BLaER1 (cell line): ENCODE measurements at regions not wholly inside any gene's neighbourhood (a gene's known extent, or its start where the extent isn't known, plus 50 kb on each side); places are given as distances from the start of the nearest gene placed in this dataset.

ENCODE experiments used
- H3K27ac ChIP-seq: shearing (Covaris generic); formaldehyde crosslinking; 2 replicates; pipeline ENCODE4 v1.8.1; 2022
- H3K27me3 ChIP-seq: shearing (Covaris generic); formaldehyde crosslinking; 2 replicates; pipeline ENCODE4 v1.8.1; 2022
- H3K36me3 ChIP-seq: shearing (Covaris generic); formaldehyde crosslinking; 2 replicates; pipeline ENCODE4 v1.8.1; 2022
- H3K4me1 ChIP-seq: shearing (Covaris generic); formaldehyde crosslinking; 2 replicates; pipeline ENCODE4 v1.8.1; 2022
- H3K4me2 ChIP-seq: shearing (Covaris generic); formaldehyde crosslinking; 2 replicates; pipeline ENCODE4 v1.8.1; 2022
- H3K4me3 ChIP-seq: shearing (Covaris generic); formaldehyde crosslinking; 2 replicates; pipeline ENCODE4 v1.8.1; 2022
- H3K9ac ChIP-seq: shearing (Covaris generic); formaldehyde crosslinking; 2 replicates; pipeline ENCODE4 v1.8.1; 2022
- H3K9me3 ChIP-seq: shearing (Covaris generic); formaldehyde crosslinking; 2 replicates; pipeline ENCODE4 v1.8.1; 2022
- H4K20me1 ChIP-seq: shearing (Covaris generic); formaldehyde crosslinking; 2 replicates; pipeline ENCODE4 v1.8.1; 2022
- Cebpa-rat ChIP-seq: shearing (Covaris generic); IDR thresholded peaks from 2 replicates; pipeline ENCODE4 v1.8.1; 2022

DNA sequence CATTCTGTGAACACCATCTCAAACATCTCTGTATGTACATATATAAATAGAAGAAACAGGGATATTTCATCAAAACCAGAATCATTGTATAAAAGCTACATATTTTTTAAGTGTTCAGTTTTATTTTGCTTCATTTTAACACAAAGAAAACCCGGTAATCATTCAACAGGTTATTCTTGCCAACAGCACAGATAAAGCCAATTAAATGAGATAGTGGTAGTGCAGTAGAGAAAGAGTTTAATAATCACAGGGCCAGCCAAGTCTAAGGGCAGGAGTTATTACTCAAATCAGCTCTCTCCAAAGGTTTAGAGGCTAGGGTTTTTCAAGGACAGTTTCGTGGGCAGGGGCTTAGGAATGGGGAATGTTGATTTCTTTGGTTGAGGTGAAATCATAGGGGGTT is 261.0 kb upstream of the KIF2A start:
- no peak for TF ChIP-seq Cebpa-rat
- no peak overlapping the region for H3K4me3 ChIP-seq
- H3K9me3 ChIP-seq, result no peaks in the 10 kb centered on the region
- no peak overlapping the region for H3K9ac ChIP-seq
- H3K36me3 ChIP-seq, result no peaks in the 10 kb centered on the region
- H3K4me2 ChIP-seq, result no peak overlapping the region
- H3K4me1 ChIP-seq, result peaks cover 7% of the 10 kb centered on the region
- H3K27ac ChIP-seq, result no peak overlapping the region
- H4K20me1 ChIP-seq, result no peaks in the 10 kb centered on the region
- no peaks in the 10 kb centered on the region for H3K27me3 ChIP-seq

DNA sequence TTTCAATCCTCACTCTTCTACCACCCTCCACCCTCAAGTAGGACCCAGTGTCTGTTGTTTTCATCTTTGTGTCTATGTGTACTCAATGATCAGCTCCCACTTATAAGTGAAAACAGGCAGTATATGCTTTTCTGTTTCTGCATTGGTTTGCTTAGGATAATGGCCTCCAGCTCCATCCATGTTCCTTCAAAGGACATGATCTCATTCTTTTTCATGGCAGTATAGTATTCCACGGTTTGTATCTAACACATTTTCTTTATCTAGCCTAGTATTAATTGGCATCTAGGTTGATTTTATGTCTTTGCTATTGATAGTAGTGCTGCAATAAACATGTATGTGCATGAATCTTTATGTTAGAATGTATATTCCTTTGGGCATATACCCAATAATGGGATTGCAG is 259.8 kb upstream of the KIF2A start:
- Histone ChIP-seq H3K27ac (no peak overlapping the region), H3K4me3 (no peak overlapping the region), H3K9ac (no peak overlapping the region), H3K4me2 (no peak overlapping the region), H3K27me3 (no peaks in the 10 kb centered on the region), H3K9me3 (no peaks in the 10 kb centered on the region), H3K36me3 (no peaks in the 10 kb centered on the region), H4K20me1 (no peaks in the 10 kb centered on the region), H3K4me1 (peaks cover 6% of the 10 kb centered on the region)
- TF ChIP-seq Cebpa-rat, result no peak

DNA sequence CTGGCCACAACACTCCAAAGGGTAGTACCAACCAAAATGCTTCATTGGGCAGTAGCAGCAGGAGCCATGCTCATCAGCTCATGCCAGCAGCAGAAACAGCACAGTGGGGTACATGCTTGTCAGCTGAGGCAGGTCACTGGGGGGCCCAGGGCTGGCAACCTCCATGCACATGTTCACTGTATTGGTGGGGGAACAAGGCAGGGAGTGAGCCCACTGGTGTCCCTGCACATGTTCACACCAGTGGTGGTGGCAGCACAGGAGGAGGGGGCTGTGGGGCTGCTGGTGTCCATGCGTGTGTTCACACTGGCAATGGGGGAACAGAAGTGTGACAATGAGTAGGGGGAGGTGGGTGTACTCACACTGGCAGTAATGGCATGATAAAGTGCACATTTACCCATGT is 254.3 kb upstream of the KIF2A start:
- Histone ChIP-seq H4K20me1 (no peaks in the 10 kb centered on the region), H3K27me3 (no peaks in the 10 kb centered on the region), H3K4me3 (no peak overlapping the region), H3K9me3 (no peaks in the 10 kb centered on the region), H3K27ac (no peak overlapping the region), H3K9ac (no peak overlapping the region), H3K4me2 (no peak overlapping the region), H3K36me3 (no peaks in the 10 kb centered on the region), H3K4me1 (no peaks in the 10 kb centered on the region; the same call in 1 of the 2 replicates)
- no peak for TF ChIP-seq Cebpa-rat

DNA sequence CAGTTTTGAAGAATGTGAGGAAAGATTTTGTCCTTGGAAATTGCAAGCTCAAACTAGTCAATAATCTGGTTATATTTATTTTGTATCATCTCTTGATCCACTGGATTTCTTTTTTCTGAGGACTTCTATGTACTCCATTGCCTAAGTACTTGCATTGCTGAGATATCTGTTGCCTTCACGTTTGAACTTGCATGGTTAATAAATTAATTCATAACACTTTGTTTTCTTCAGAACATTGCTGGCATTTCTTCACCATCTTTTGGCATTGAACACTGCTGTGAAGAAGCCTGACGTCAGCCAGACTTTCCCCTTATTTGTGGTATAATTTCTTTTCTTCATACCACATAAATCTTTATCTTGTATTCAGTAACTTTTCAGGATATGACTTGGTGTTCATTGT is 246.0 kb upstream of the KIF2A start:
- Histone ChIP-seq H3K4me3 (no peak overlapping the region), H3K9ac (no peak overlapping the region), H3K4me1 (no peaks in the 10 kb centered on the region), H3K4me2 (no peak overlapping the region), H3K27ac (no peak overlapping the region), H3K36me3 (no peaks in the 10 kb centered on the region), H3K9me3 (no peaks in the 10 kb centered on the region), H4K20me1 (no peaks in the 10 kb centered on the region), H3K27me3 (no peaks in the 10 kb centered on the region)
- no peak for TF ChIP-seq Cebpa-rat

DNA sequence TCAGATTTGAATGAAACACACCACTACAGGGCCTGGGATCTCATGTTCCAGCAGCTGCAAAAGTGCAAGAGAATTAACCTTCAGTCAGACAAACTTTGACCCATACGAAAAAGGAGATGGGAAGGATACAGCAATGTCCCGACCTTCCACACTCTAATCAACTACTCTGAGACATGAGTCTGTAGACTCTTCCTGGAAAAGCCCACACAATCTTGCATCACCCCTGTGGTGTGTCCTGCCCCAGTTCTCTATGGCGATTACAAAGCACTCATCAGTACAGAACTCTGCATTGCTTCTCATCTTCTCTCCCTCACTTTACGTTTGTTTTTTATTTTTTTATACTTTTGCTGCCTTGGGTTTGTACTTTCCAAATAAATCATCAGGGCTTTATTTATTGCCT is 241.0 kb upstream of the KIF2A start:
- no peaks in the 10 kb centered on the region for H3K4me1 ChIP-seq
- no peaks in the 10 kb centered on the region for H3K27me3 ChIP-seq
- no peaks in the 10 kb centered on the region for H4K20me1 ChIP-seq
- no peak for TF ChIP-seq Cebpa-rat
- no peak overlapping the region for H3K4me3 ChIP-seq
- no peaks in the 10 kb centered on the region for H3K9me3 ChIP-seq
- no peak overlapping the region for H3K4me2 ChIP-seq
- H3K27ac ChIP-seq, result no peak overlapping the region
- no peak overlapping the region for H3K9ac ChIP-seq
- no peaks in the 10 kb centered on the region for H3K36me3 ChIP-seq

DNA sequence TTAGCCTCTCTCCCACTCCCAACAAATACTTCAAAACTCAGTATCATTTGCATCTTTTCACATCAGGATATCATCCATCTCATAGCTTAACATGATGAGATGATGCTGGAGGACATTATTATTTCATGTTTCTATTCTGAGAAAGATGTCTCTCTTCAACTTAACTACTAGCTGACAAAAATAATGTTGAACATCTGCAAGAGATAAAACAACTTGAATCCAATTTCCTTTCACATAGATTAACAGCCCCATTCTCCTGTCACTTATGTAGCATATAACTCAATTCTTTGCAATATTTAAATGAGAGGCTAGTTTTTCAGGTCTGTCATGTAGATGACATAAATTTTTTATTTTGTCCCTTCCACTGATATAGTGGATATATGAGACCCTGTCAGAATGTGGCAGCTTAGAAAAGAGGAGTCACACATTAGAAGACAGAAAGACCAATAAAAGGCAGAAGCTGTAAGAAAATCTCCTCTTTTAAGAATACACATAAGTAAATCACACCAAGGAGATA is 239.2 kb upstream of the KIF2A start:
- Histone ChIP-seq H3K27ac (no peak overlapping the region), H3K4me2 (no peak overlapping the region), H3K36me3 (no peaks in the 10 kb centered on the region), H3K27me3 (no peaks in the 10 kb centered on the region), H3K9ac (no peak overlapping the region), H4K20me1 (no peaks in the 10 kb centered on the region), H3K4me1 (no peaks in the 10 kb centered on the region), H3K9me3 (no peaks in the 10 kb centered on the region), H3K4me3 (no peak overlapping the region)
- no peak for TF ChIP-seq Cebpa-rat

DNA sequence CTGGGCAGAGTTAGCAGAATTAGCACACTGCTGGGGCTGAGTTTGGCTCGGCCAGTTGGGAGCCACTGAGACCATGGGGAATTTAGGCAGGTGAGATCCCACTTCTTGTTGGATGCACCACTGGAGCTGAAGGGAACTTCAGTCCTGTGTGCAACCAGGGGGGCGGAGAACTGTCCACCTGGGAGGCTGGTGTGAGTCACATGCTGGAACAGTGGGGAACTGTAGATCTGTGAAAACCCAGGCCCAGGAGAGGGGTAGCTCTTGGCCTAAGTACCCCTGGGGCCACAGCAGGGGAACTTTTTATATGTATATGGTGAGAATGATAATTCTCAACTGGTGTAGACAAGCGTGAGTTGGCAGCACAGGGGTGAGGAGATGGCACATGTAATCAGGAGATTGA is 237.5 kb upstream of the KIF2A start:
- H3K27me3 ChIP-seq, result no peaks in the 10 kb centered on the region
- TF ChIP-seq Cebpa-rat, result no peak
- H3K9ac ChIP-seq, result no peak overlapping the region
- H4K20me1 ChIP-seq, result no peaks in the 10 kb centered on the region
- H3K27ac ChIP-seq, result no peak overlapping the region
- no peaks in the 10 kb centered on the region for H3K4me1 ChIP-seq
- H3K9me3 ChIP-seq, result no peaks in the 10 kb centered on the region
- no peak overlapping the region for H3K4me2 ChIP-seq
- H3K36me3 ChIP-seq, result no peaks in the 10 kb centered on the region
- no peak overlapping the region for H3K4me3 ChIP-seq

DNA sequence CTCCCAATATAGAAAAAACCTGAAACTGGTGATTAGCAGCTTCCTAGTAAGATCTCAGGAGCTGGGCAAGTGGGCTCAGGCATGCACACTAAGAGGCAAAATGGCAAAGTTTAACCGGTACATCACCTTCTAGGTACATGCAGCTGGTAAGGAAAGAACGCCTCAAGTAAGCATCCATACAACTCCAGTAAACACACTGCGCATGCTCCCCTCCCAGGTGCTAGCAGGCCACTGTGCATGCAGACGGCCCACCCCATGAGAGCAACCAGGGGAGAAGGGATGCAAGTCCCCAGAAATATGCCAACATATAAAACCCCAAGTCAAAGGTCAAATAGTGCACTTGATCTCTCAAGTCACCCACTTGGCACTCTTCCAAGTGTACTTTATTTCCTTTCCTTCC is 228.6 kb upstream of the KIF2A start:
- no peaks in the 10 kb centered on the region for H4K20me1 ChIP-seq
- no peak overlapping the region for H3K4me3 ChIP-seq
- H3K9ac ChIP-seq, result no peak overlapping the region
- TF ChIP-seq Cebpa-rat, result no peak
- H3K9me3 ChIP-seq, result no peaks in the 10 kb centered on the region
- H3K27me3 ChIP-seq, result no peaks in the 10 kb centered on the region
- H3K4me1 ChIP-seq, result no peaks in the 10 kb centered on the region
- no peaks in the 10 kb centered on the region for H3K36me3 ChIP-seq
- H3K4me2 ChIP-seq, result no peak overlapping the region
- no peak overlapping the region for H3K27ac ChIP-seq

DNA sequence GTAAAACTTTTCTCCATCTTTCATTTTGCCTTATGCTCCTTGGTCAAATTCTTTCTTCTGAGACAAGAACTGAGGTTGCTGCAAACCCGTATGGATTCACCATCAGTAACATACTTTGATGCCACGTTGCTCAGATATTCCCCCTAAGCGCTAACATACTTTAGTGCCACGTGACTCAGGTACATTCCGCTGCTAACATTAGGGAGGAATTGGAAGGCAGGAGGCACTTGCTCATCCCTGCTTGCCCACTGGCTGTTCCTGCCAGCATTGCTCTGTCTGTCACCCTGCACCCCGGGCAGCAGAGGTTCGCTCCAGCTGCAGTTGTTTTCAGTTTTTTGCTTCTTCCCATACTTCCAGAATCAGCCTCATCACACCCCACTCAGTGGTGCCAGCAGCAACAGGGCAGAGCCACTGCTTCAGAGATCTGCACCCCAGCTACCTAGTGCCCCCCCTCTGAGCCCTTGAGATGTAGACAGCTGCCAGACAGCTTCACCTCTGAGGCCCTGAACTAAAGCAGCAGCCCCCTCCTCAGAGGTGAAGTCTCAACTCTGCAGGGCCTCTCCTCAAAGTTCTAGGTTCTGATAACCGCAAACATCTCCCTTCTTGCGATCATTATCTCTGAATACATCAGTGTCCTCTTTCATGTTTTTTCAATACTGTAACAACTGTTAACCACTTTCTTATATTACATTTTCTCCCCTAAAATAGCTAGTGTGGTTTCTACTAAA is 228.0 kb upstream of the KIF2A start:
- H3K9ac ChIP-seq, result no peak overlapping the region
- TF ChIP-seq Cebpa-rat, result no peak
- H3K36me3 ChIP-seq, result no peaks in the 10 kb centered on the region
- H3K9me3 ChIP-seq, result no peaks in the 10 kb centered on the region
- H3K4me3 ChIP-seq, result no peak overlapping the region
- H3K27me3 ChIP-seq, result no peaks in the 10 kb centered on the region
- H3K4me2 ChIP-seq, result no peak overlapping the region
- no peaks in the 10 kb centered on the region for H3K4me1 ChIP-seq
- H3K27ac ChIP-seq, result no peak overlapping the region
- H4K20me1 ChIP-seq, result no peaks in the 10 kb centered on the region

DNA sequence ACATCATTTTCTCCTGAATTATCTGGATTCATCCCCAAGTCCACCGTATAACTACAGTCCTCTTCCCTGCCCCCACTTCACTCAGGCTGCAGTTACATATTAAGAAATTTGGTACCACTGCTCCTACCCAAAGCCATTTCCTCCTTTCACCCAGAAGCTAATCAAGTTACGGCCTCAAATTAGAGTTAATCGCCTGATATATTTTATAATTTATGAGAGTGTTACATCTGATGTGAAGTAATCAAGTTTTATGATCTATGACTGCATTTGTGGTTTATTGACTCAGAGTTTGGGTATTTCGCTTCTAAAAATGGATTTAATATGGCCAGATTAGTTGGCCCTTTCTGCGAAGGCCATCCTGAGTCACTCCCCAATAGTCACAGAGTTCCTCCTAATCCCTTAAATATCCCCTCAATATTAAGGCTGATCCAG is 223.6 kb upstream of the KIF2A start:
- Histone ChIP-seq H3K4me2 (no peak overlapping the region), H3K27ac (no peak overlapping the region), H3K9ac (no peak overlapping the region), H4K20me1 (no peaks in the 10 kb centered on the region), H3K36me3 (no peaks in the 10 kb centered on the region), H3K9me3 (no peaks in the 10 kb centered on the region), H3K27me3 (no peaks in the 10 kb centered on the region), H3K4me1 (no peaks in the 10 kb centered on the region), H3K4me3 (no peak overlapping the region)
- TF ChIP-seq Cebpa-rat, result no peak

DNA sequence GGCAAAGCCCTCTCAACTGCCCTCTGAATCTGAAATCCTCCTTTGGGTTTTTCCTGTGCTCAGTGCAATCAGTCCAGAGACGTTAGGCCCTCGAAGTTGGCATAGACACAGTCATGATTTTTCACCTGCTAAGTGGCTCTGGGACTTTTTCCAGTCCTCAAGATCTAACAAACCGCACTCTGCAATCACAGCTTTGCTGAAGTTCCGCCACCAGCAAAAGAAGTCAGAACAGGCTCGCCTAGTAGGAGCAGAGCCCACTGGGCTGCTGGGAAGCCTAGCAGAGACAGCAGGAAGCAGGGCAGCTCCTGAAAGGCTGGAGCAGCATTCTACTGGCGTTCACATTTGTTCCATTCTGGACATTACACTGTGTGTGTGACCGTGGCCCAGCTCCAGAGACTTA is 222.8 kb upstream of the KIF2A start:
- no peak for TF ChIP-seq Cebpa-rat
- H3K4me1 ChIP-seq, result no peaks in the 10 kb centered on the region
- no peaks in the 10 kb centered on the region for H3K27me3 ChIP-seq
- no peaks in the 10 kb centered on the region for H4K20me1 ChIP-seq
- H3K4me2 ChIP-seq, result no peak overlapping the region
- no peaks in the 10 kb centered on the region for H3K36me3 ChIP-seq
- H3K9me3 ChIP-seq, result no peaks in the 10 kb centered on the region
- no peak overlapping the region for H3K9ac ChIP-seq
- H3K4me3 ChIP-seq, result no peak overlapping the region
- H3K27ac ChIP-seq, result no peak overlapping the region
